HEK293T (cell line): ENCODE measurements at regions not wholly inside any gene's neighbourhood (a gene's known extent, or its start where the extent isn't known, plus 50 kb on each side); places are given as distances from the start of the nearest gene placed in this dataset.
"Not testable (repeated sequence)": the region's sequence is repeated elsewhere in the genome, so short reads cannot be mapped to it uniquely, and the experiment has no call there.

Experiments
- BHLHE40 ChIP-seq: fragments of 450-650 bp; IDR thresholded peaks from 2 replicates; pipeline ENCODE4 v1.6.1; 2016; ENCODE audit warnings: mild to moderate bottlenecking, moderate library complexity, borderline replicate concordance
- CTBP1 ChIP-seq: fragments of 450-650 bp; IDR thresholded peaks from 2 replicates; pipeline ENCODE4 v1.6.1; 2016; ENCODE audit warnings: borderline replicate concordance
- ELF4 ChIP-seq: fragments of 450-650 bp; IDR thresholded peaks from 2 replicates; pipeline ENCODE4 v1.6.1; 2017; ENCODE audit warnings: antibody characterized with exemption
- FOXA1 ChIP-seq: fragments of 450-650 bp; IDR thresholded peaks from 2 replicates; pipeline ENCODE4 v1.6.1; 2016; ENCODE audit warnings: mild to moderate bottlenecking
- FOXM1 ChIP-seq: fragments of 450-650 bp; IDR thresholded peaks from 2 replicates; pipeline ENCODE4 v1.6.1; 2017; ENCODE audit warnings: mild to moderate bottlenecking, borderline replicate concordance
- LEF1 ChIP-seq: fragments of 450-650 bp; IDR thresholded peaks from 2 replicates; pipeline ENCODE4 v1.6.1; 2017; ENCODE audit warnings: mild to moderate bottlenecking, borderline replicate concordance
- NFRKB ChIP-seq: fragments of 450-650 bp; IDR thresholded peaks from 2 replicates; pipeline ENCODE4 v1.6.1; 2016; ENCODE audit warnings: mild to moderate bottlenecking, moderate library complexity
- SP1 ChIP-seq: fragments of 450-650 bp; IDR thresholded peaks from 2 replicates; pipeline ENCODE4 v1.6.1; 2017
- SUZ12 ChIP-seq: fragments of 450-650 bp; IDR thresholded peaks from 2 replicates; pipeline ENCODE4 v1.6.1; 2016; ENCODE audit warnings: mild to moderate bottlenecking
- TARDBP ChIP-seq: fragments of 450-650 bp; IDR thresholded peaks from 2 replicates; pipeline ENCODE4 v1.6.1; 2016

- TF ChIP-seq SP1, FOXM1, BHLHE40, CTBP1, NFRKB, LEF1, FOXA1, ELF4, SUZ12, TARDBP: not testable (repeated sequence)
These were observed 161.5 kb upstream of the PRSS12 start for GRCh38 chr4:118514332-118514731.
